NCI-H510A (cell line): ENCODE measurements at regions not wholly inside any gene's neighbourhood (a gene's known extent, or its start where the extent isn't known, plus 50 kb on each side); places are given as distances from the start of the nearest gene placed in this dataset.
"Not testable (repeated sequence)": the region's sequence is repeated elsewhere in the genome, so short reads cannot be mapped to it uniquely, and the experiment has no call there.

Experiments
- DNase-seq: peaks from one replicate; lab custom pipeline; 2025; lab: John Stamatoyannopoulos, UW

DNA sequence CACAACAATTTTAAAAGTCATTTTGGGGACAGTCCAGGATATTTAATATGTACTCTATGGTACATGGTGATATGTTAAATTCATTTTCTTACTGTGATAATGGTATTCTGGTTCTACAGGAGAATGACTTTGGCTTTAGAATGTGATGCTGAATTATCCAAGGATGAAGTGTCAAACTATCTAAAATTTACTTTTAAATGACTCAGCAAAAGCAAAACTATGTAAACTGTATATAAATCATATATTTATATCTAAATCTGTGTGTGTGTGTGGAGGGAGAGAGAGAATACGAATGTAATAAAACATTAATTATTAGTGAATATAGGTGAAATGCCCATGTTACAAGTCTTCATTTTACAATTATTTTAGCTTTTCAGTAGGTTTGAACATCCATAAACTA, 733.8 kb upstream of the CA10 start:
- DNase-seq: no peak

GRCh38 chr17:52885882-52886281, 727.4 kb upstream of the CA10 start:
- DNase-seq: no peak

- not testable (repeated sequence) for DNase-seq
Measured at GRCh38 chr17:52883907-52884491, 725.5 kb upstream of the CA10 start.

DNA sequence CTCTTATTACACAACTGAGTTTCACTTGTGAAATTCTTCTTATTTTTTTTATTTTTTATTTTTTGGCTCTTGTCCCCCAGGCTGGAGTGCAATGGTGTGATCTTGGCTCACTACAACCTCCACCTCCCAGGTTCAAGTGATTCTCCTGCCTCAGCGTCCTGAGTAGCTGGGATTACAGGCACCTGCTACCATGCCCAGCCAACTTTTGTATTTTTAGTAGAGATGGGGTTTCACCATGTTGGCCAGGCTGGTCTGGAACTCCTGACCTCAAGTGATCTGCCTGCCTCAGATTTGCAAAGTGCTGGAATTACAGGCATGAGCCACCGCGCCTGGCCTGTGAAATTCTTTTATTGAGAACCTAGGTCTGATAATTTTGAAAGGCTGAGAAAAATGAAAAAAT, 688.3 kb upstream of the CA10 start:
- not testable (repeated sequence) for DNase-seq

GRCh38 chr17:52841971-52842370, 683.5 kb upstream of the CA10 start:
- no peak for DNase-seq

DNA sequence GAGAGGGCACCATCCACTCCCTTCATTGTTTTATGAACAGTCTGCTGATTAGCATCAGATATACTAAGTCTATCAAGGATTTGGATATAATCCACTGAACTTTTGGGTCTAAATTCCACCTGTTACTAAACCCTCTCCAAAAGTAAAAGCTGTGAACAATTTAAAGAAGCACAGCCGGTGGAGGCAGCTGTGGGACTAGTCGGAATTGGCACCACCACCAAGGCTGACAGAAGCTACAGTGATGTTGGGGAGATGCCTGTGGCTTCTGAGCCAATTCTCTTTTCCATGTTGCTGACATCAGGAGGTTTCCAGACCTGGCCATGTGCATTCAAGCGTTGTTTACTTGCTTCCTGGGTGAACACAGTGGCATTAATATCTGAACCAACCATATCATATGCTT, 679.0 kb upstream of the CA10 start:
- no peak for DNase-seq

- no peak for DNase-seq
Measured at GRCh38 chr17:52831536-52831935, 673.0 kb upstream of the CA10 start.

DNA sequence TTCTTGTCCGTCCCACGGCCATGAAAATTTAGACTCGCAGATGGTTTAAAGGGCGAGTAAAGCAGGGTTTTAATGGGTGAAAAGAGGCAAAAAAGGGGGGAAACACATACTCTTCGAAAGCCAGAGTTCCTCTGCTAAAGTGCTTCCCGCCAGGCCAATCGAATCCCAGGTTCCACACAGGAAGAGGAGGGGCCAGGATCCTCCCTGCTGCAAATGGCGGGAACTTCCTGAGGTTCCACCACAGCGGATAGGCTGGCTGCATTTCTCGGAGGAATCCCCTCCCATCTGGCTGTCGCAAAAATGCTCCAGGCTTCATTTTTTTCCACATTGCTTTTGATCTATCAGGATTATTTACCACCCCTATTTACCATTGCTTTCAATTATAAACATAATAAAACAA, 670.1 kb upstream of the CA10 start:
- no peak for DNase-seq

- DNase-seq: no peak
Measured at GRCh38 chr17:52827526-52827925, 669.0 kb upstream of the CA10 start.

GRCh38 chr17:52824542-52824941, 666.0 kb upstream of the CA10 start:
- no peak for DNase-seq

- no peak for DNase-seq
Measured at GRCh38 chr17:52823155-52823554, 664.6 kb upstream of the CA10 start.

GRCh38 chr17:52790359-52790955, 631.9 kb upstream of the CA10 start:
- no peak for DNase-seq

GRCh38 chr17:52789829-52790228, 631.3 kb upstream of the CA10 start:
- DNase-seq: no peak

- no peak for DNase-seq
Measured at GRCh38 chr17:52776234-52776633, 617.7 kb upstream of the CA10 start.

DNA sequence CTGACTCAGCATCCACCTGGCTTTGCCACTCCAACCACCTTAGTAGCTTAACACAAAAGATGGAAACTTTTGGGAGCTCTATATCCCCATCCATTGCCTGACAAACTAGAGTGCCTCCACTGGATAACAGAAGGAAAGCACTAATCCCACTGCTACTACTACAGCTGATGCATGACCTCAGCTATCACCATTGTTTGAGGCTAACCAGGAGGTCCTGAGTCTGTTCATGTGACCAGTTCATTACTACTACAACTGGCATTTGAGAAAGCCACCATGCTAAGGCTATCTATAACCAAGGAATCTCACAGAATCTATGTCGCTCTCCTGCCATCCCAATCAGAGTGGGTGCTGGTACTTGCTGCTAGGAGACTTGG, 604.3 kb upstream of the CA10 start:
- DNase-seq: no peak

- no peak for DNase-seq
Measured at GRCh38 chr17:52762147-52762793, 603.8 kb upstream of the CA10 start.

GRCh38 chr17:52759864-52760263, 601.4 kb upstream of the CA10 start:
- DNase-seq: no peak

- DNase-seq: no peak
Measured at GRCh38 chr17:52758481-52758880, 600.0 kb upstream of the CA10 start.

GRCh38 chr17:52756746-52757145, 598.2 kb upstream of the CA10 start:
- no peak for DNase-seq

- DNase-seq: no peak
Measured at GRCh38 chr17:52754838-52755237, 596.3 kb upstream of the CA10 start.

GRCh38 chr17:52751051-52751450, 592.5 kb upstream of the CA10 start:
- DNase-seq: peak; percentile 77

- no peak for DNase-seq
Measured at GRCh38 chr17:52744179-52744578, 585.7 kb upstream of the CA10 start.

DNA sequence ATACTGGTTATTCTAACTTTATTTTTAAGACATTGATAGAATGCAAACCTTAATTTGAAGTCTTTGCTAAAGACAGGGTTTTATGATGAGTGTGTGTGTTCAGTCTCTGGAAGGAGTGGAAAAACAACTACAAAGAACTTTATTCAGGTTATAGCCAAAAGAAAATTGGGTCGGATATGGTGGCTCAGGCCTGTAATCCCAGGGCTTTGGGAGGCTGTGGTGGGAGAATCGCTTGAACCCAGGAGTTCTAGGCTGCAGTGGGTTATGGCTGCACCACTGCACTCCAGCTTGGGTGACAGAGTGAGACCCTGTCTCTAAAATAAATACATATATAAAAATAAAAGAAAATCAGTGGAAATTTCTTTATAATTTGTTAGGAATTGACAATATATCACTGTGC, 581.5 kb upstream of the CA10 start:
- no peak for DNase-seq

DNA sequence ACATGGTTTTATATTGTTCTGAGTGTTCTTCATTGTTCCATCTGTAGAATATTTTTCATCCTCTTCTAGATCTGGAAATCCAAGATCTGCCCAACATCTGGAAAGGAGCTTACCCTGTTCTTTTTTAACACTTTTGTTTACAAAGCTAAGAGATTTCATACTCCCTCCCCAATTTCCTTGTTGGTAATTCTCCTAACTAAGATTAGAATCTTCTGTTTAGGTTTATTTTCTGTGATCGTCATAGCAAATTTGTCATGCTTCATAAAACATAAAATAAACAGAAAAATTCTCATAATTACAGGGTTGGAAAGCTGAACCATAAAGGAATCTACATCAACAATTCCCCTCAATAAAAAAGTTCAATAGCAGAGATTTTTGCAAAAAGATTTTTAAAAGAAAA, 580.3 kb upstream of the CA10 start:
- DNase-seq: no peak
